Testis (tissue), 2 donors: ENCODE measurements at regions not wholly inside any gene's neighbourhood (a gene's known extent, or its start where the extent isn't known, plus 50 kb on each side); places are given as distances from the start of the nearest gene placed in this dataset.

ENCODE experiments used
- POLR2A ChIP-seq: fragments of 450-650 bp; IDR thresholded peaks from one replicate; pipeline ENCODE4 v1.6.1; 2017; ENCODE audit warnings: antibody characterized with exemption, mild to moderate bottlenecking, moderate library complexity
- TF ChIP-seq, protein P1 (sequence below), 3 experiments: fragments of 450-650 bp in 2 of 3; fragments of 200-600 bp in 1 of 3; sonication (generic) in 1 of 3; IDR thresholded peaks; one replicate each; pipeline ENCODE4 v1.5.1; 2016 to 2019; ENCODE audit warnings: antibody characterized with exemption in 3 of 3, mild to moderate bottlenecking in 2 of 3, moderate library complexity in 1 of 3

DNA sequence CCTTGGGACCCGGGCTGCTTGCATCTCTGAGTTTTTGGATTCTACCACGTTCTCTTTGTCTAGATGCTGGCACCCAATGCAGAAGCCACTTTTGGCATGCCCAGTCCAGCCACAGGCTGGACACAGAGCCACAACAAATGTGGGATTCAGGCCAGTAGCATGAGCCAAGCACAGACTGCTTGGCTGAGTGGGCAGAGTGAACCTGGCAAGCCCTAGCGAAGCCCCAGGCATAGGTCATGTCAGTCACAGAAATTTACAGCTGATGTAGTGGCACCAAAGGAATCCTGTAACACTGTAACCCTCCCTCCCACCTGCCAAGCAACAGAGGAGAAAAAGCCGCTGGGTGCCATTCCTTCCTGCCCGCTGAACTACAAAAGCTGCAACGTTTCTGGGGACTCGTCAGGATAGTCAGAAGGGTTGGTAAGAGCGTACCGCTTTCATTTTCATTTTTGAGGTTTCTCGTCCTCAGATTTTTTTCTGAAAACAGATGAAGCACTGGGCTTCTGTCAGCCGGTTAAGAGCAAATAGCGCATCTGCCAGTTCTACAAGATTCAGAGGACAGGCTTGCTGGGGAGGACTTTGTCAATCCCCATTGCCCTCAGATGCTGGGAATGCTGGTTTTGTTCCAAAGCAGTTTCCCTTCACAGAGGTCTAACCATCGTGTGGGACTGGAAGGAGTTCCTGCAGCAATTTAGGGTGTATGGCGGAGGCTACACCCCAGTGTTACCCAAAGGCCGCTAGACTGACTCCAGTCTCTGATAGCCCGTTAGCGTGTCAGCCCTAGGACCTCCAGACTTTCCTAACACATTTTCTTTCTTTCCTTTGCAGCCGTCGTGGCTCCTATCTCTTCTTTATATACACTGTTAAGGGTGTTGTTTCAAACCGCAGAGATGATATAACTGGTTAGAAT is 399.0 kb downstream of the HTR1A start:
- TF ChIP-seq POLR2A = no peak
- TF ChIP-seq, protein P1, sequence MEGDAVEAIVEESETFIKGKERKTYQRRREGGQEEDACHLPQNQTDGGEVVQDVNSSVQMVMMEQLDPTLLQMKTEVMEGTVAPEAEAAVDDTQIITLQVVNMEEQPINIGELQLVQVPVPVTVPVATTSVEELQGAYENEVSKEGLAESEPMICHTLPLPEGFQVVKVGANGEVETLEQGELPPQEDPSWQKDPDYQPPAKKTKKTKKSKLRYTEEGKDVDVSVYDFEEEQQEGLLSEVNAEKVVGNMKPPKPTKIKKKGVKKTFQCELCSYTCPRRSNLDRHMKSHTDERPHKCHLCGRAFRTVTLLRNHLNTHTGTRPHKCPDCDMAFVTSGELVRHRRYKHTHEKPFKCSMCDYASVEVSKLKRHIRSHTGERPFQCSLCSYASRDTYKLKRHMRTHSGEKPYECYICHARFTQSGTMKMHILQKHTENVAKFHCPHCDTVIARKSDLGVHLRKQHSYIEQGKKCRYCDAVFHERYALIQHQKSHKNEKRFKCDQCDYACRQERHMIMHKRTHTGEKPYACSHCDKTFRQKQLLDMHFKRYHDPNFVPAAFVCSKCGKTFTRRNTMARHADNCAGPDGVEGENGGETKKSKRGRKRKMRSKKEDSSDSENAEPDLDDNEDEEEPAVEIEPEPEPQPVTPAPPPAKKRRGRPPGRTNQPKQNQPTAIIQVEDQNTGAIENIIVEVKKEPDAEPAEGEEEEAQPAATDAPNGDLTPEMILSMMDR (IDR thresholded peaks at IDR 0.05) = no peak
